Suprapubic skin (tissue), 4 donors: ENCODE measurements at regions not wholly inside any gene's neighbourhood (a gene's known extent, or its start where the extent isn't known, plus 50 kb on each side); places are given as distances from the start of the nearest gene placed in this dataset.
A peak's percentile ranks its signal among the peaks of the same experiment; 100 is the strongest.

Experiments
- DNase-seq, 2 donors: peaks; one replicate each; pipeline ENCODE4 v3.0.0-alpha.2; 2019; ENCODE audit warnings: low spot score in 2 of 2
- H3K27ac ChIP-seq: fragments of 200-600 bp; sonication (generic); one replicate; pipeline ENCODE4 v1.5.1; 2019
- H3K27me3 ChIP-seq: fragments of 200-600 bp; sonication (generic); one replicate; pipeline ENCODE4 v1.5.1; 2019
- H3K36me3 ChIP-seq: fragments of 200-600 bp; sonication (generic); one replicate; pipeline ENCODE4 v1.5.1; 2019
- H3K4me1 ChIP-seq: fragments of 200-600 bp; sonication (generic); one replicate; pipeline ENCODE4 v1.5.1; 2019
- H3K4me3 ChIP-seq: fragments of 200-600 bp; sonication (generic); one replicate; pipeline ENCODE4 v1.5.1; 2019; ENCODE audit warnings: mild to moderate bottlenecking
- H3K9me3 ChIP-seq: fragments of 200-600 bp; sonication (generic); one replicate; pipeline ENCODE4 v1.5.1; 2019
- EP300 ChIP-seq: sonication (generic); formaldehyde crosslinking; IDR thresholded peaks from one replicate; pipeline ENCODE4 v1.6.1; 2017; ENCODE audit warnings: antibody characterized with exemption
- POLR2A ChIP-seq, 2 donors: fragments of 450-650 bp; IDR thresholded peaks; one replicate each; pipeline ENCODE4 v1.6.1; 2017; ENCODE audit warnings: antibody characterized with exemption in 2 of 2, mild to moderate bottlenecking in 2 of 2, moderate library complexity in 2 of 2
- POLR2AphosphoS5 ChIP-seq, 3 donors: sonication (generic); formaldehyde crosslinking; IDR thresholded peaks; one replicate each; pipeline ENCODE4 v1.6.1; 2017; ENCODE audit warnings: antibody characterized with exemption in 3 of 3
- WGBS: methylation state at CpG from one replicate; pipeline ENCODE4 v1.1.5; 2018; 5-methylcytosine and 5-hydroxymethylcytosine counted together
- TF ChIP-seq, protein P1 (sequence below), 2 donors: fragments of 200-600 bp in 1 of 2; fragments of 450-650 bp in 1 of 2; sonication (generic) in 1 of 2; IDR thresholded peaks; one replicate each; pipeline ENCODE4 v1.5.1; 2016 to 2019; ENCODE audit warnings: antibody characterized with exemption in 2 of 2, mild to moderate bottlenecking in 1 of 2, moderate library complexity in 1 of 2

- Histone ChIP-seq H3K9me3 (no peaks in the 10 kb centered on the region), H3K27me3 (no peaks in the 10 kb centered on the region), H3K4me1 (peaks cover 4% of the 10 kb centered on the region), H3K4me3 (no peak overlapping the region), H3K36me3 (no peaks in the 10 kb centered on the region), H3K27ac (no peak overlapping the region)
- WGBS, result 60% methylated on average over 3 of the region's 3 CpGs
- TF ChIP-seq POLR2A (IDR thresholded peaks at IDR 0.05) (no peak), EP300 (no peak), POLR2AphosphoS5 (IDR thresholded peaks at IDR 0.05) (no peak)
- TF ChIP-seq, protein P1, sequence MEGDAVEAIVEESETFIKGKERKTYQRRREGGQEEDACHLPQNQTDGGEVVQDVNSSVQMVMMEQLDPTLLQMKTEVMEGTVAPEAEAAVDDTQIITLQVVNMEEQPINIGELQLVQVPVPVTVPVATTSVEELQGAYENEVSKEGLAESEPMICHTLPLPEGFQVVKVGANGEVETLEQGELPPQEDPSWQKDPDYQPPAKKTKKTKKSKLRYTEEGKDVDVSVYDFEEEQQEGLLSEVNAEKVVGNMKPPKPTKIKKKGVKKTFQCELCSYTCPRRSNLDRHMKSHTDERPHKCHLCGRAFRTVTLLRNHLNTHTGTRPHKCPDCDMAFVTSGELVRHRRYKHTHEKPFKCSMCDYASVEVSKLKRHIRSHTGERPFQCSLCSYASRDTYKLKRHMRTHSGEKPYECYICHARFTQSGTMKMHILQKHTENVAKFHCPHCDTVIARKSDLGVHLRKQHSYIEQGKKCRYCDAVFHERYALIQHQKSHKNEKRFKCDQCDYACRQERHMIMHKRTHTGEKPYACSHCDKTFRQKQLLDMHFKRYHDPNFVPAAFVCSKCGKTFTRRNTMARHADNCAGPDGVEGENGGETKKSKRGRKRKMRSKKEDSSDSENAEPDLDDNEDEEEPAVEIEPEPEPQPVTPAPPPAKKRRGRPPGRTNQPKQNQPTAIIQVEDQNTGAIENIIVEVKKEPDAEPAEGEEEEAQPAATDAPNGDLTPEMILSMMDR (IDR thresholded peaks at IDR 0.05), result no peak
- DNase-seq, result no peak
These were observed 139.3 kb downstream of the RFPL4B start for GRCh38 chr6:112486454-112486853.

DNA sequence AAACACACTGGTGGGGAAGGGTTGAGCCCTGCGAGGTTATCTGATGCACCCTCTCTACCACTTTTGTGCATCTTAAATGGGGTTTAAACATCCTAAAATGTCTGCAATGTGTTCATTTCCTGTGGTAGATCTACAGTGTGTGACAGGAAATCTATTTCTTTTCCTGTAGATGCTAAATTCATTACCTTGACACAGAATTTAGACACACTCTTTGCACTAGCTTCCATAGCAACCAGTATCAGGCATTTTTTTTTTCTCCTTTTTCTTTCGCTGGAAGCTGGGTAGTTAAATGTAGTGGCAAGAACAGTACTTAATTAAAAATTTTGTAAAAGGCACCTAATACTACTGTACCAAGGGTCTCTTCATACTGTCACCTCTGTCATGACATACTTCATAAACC, 141.1 kb downstream of the RFPL4B start:
- Histone ChIP-seq H3K27ac (no peak overlapping the region), H3K4me3 (no peak overlapping the region), H3K4me1 (peaks cover 4% of the 10 kb centered on the region), H3K9me3 (no peaks in the 10 kb centered on the region), H3K36me3 (no peaks in the 10 kb centered on the region), H3K27me3 (no peaks in the 10 kb centered on the region)
- WGBS, result 89% methylated on average over 2 of the region's 2 CpGs
- no peak for DNase-seq
- TF ChIP-seq POLR2AphosphoS5 (IDR thresholded peaks at IDR 0.05), result no peak

- H3K27me3 ChIP-seq, result no peaks in the 10 kb centered on the region
- no peak overlapping the region for H3K4me3 ChIP-seq
- no peak for DNase-seq
- 46% methylated on average over 5 of the region's 5 CpGs for WGBS
- H3K4me1 ChIP-seq, result no peaks in the 10 kb centered on the region
- TF ChIP-seq POLR2AphosphoS5 (IDR thresholded peaks at IDR 0.05) (no peak), POLR2A (IDR thresholded peaks at IDR 0.05) (no peak), EP300 (no peak)
- TF ChIP-seq, protein P1 (IDR thresholded peaks at IDR 0.05), result no peak
- no peaks in the 10 kb centered on the region for H3K9me3 ChIP-seq
- no peaks in the 10 kb centered on the region for H3K36me3 ChIP-seq
- no peak overlapping the region for H3K27ac ChIP-seq
These were observed 154.6 kb downstream of the RFPL4B start for GRCh38 chr6:112501705-112502104.

- Histone ChIP-seq H3K27me3 (no peaks in the 10 kb centered on the region), H3K27ac (no peak overlapping the region), H3K4me3 (no peak overlapping the region), H3K9me3 (no peaks in the 10 kb centered on the region), H3K4me1 (no peaks in the 10 kb centered on the region), H3K36me3 (no peaks in the 10 kb centered on the region)
- no peak for TF ChIP-seq POLR2A (IDR thresholded peaks at IDR 0.05)
- TF ChIP-seq, protein P1 (IDR thresholded peaks at IDR 0.05), result peak in 1 of 2 donors; percentile 6
- no peak for TF ChIP-seq EP300
- TF ChIP-seq POLR2AphosphoS5 (IDR thresholded peaks at IDR 0.05), result no peak
- WGBS, result 65% methylated on average over 7 of the region's 7 CpGs
- no peak for DNase-seq
These were observed 155.4 kb downstream of the RFPL4B start for GRCh38 chr6:112502351-112503090.

- H3K4me3 ChIP-seq, result no peak overlapping the region
- H3K27me3 ChIP-seq, result no peaks in the 10 kb centered on the region
- whole genome bisulfite sequencing, result 76% methylated on average over 6 of the region's 6 CpGs
- H3K4me1 ChIP-seq, result no peaks in the 10 kb centered on the region
- no peaks in the 10 kb centered on the region for H3K9me3 ChIP-seq
- no peak for TF ChIP-seq POLR2A (IDR thresholded peaks at IDR 0.05)
- TF ChIP-seq, protein P1 (IDR thresholded peaks at IDR 0.05), result no peak
- TF ChIP-seq POLR2AphosphoS5 (IDR thresholded peaks at IDR 0.05), result no peak
- TF ChIP-seq EP300, result no peak
- H3K27ac ChIP-seq, result no peak overlapping the region
- H3K36me3 ChIP-seq, result no peaks in the 10 kb centered on the region
- DNase-seq, result no peak
These were observed 156.0 kb downstream of the RFPL4B start for GRCh38 chr6:112503091-112503596.
